Colonic mucosa (tissue), 4 donors: ENCODE measurements at regions not wholly inside any gene's neighbourhood (a gene's known extent, or its start where the extent isn't known, plus 50 kb on each side); places are given as distances from the start of the nearest gene placed in this dataset.

Experiments
- DNase-seq: peaks from one replicate; pipeline ENCODE4 v3.0.0-alpha.2; 2020
- H3K27ac ChIP-seq: fragments of 200-600 bp; one replicate; pipeline ENCODE4 v1.8.0; 2021
- H3K27me3 ChIP-seq: fragments of 200-600 bp; one replicate; pipeline ENCODE4 v1.8.0; 2021
- H3K36me3 ChIP-seq: fragments of 200-600 bp; one replicate; pipeline ENCODE4 v1.8.0; 2021
- H3K4me1 ChIP-seq: fragments of 200-600 bp; one replicate; pipeline ENCODE4 v1.8.0; 2021; ENCODE audit warnings: mild to moderate bottlenecking
- H3K4me3 ChIP-seq: fragments of 200-600 bp; one replicate; pipeline ENCODE4 v1.8.0; 2021
- H3K9ac ChIP-seq, 2 donors: one replicate each; pipeline ENCODE4 v1.7.0; 2013; ENCODE audit warnings: control low read depth in 2 of 2, low read depth in 2 of 2, low read length in 2 of 2
- H3K9me3 ChIP-seq: fragments of 200-600 bp; one replicate; pipeline ENCODE4 v1.8.0; 2021
- CTCF ChIP-seq: fragments of 200-600 bp; IDR thresholded peaks from one replicate; pipeline ENCODE4 v1.8.0; 2022; ENCODE audit warnings: antibody characterized with exemption, mild to moderate bottlenecking
- intact Hi-C: fragments of 100-400 bp; cut with DNase I; formaldehyde crosslinking; loops from one replicate; pipeline ENCODE4 v1.14.1; 2022
- donor health status: healthy.
- donor health status: DM: no; HTN: no; CAD: no.
- donor health status: DM: no; HTN: no; CAD: no.

GRCh38 chr16:31745900-31746299 lies 127.7 kb upstream of the ZNF267 start:
- no peak for TF ChIP-seq CTCF
- Histone ChIP-seq H3K36me3 (no peaks in the 10 kb centered on the region), H3K9me3 (peaks cover 14% of the 10 kb centered on the region), H3K4me3 (no peak overlapping the region), H3K27me3 (no peaks in the 10 kb centered on the region), H3K27ac (no peak overlapping the region), H3K9ac (no peak overlapping the region), H3K4me1 (no peaks in the 10 kb centered on the region)
- intact Hi-C loops, result no loop called here
- no peak for DNase-seq

- Histone ChIP-seq H3K9ac (no peak overlapping the region), H3K27me3 (no peaks in the 10 kb centered on the region), H3K9me3 (peaks cover 25% of the 10 kb centered on the region), H3K27ac (no peak overlapping the region), H3K36me3 (peaks cover 14% of the 10 kb centered on the region), H3K4me1 (no peaks in the 10 kb centered on the region), H3K4me3 (no peak overlapping the region)
- intact Hi-C loops, result no loop called here
- no peak for TF ChIP-seq CTCF
- no peak for DNase-seq
Observed at GRCh38 chr16:31754998-31755615, 118.5 kb upstream of the ZNF267 start.

GRCh38 chr16:31764103-31764502 lies 109.5 kb upstream of the ZNF267 start:
- no peaks in the 10 kb centered on the region for H3K27me3 ChIP-seq
- intact Hi-C loops, result no loop called here
- no peaks in the 10 kb centered on the region for H3K4me1 ChIP-seq
- DNase-seq, result no peak
- no peaks in the 10 kb centered on the region for H3K36me3 ChIP-seq
- H3K27ac ChIP-seq, result no peak overlapping the region
- no peak overlapping the region for H3K4me3 ChIP-seq
- H3K9ac ChIP-seq, result no peak overlapping the region
- no peaks in the 10 kb centered on the region for H3K9me3 ChIP-seq
- no peak for TF ChIP-seq CTCF

- no peak for TF ChIP-seq CTCF
- Histone ChIP-seq H3K4me1 (no peaks in the 10 kb centered on the region), H3K27me3 (no peaks in the 10 kb centered on the region), H3K27ac (no peak overlapping the region), H3K36me3 (no peaks in the 10 kb centered on the region), H3K4me3 (no peak overlapping the region), H3K9me3 (peaks cover 7% of the 10 kb centered on the region), H3K9ac (no peak overlapping the region)
- DNase-seq, result no peak
- intact Hi-C loops, result no loop called here
Observed at GRCh38 chr16:31767267-31767666, 106.3 kb upstream of the ZNF267 start.

GRCh38 chr16:31780342-31780741 lies 93.3 kb upstream of the ZNF267 start:
- intact Hi-C loops, result no loop called here
- H3K4me1 ChIP-seq, result no peaks in the 10 kb centered on the region
- no peak overlapping the region for H3K27ac ChIP-seq
- DNase-seq, result no peak
- H3K9ac ChIP-seq, result no peak overlapping the region
- no peaks in the 10 kb centered on the region for H3K9me3 ChIP-seq
- TF ChIP-seq CTCF, result no peak
- H3K36me3 ChIP-seq, result no peaks in the 10 kb centered on the region
- H3K27me3 ChIP-seq, result no peaks in the 10 kb centered on the region
- H3K4me3 ChIP-seq, result no peak overlapping the region
